Thymus (tissue), 11 donors: ENCODE measurements at regions not wholly inside any gene's neighbourhood (a gene's known extent, or its start where the extent isn't known, plus 50 kb on each side); places are given as distances from the start of the nearest gene placed in this dataset.

ENCODE experiments used
- DNase-seq, 9 donors: peaks; one replicate each; pipeline ENCODE4 v3.0.0-alpha.2; 2013; ENCODE audit warnings: low spot score in 9 of 9, low read depth in 6 of 9, missing footprints in 1 of 9
- H3K27ac ChIP-seq, 2 donors: one replicate each; pipeline ENCODE4 v1.5.1; 2013; ENCODE audit warnings: control low read depth in 1 of 2, low read depth in 1 of 2, low read length in 1 of 2, mild to moderate bottlenecking in 1 of 2, moderate library complexity in 1 of 2
- H3K27me3 ChIP-seq, 2 donors: one replicate each; pipeline ENCODE4 v1.5.1; 2013; ENCODE audit warnings: low read length in 1 of 2; ENCODE audit not compliant: control insufficient read depth in 2 of 2, insufficient read depth in 1 of 2
- H3K36me3 ChIP-seq, 2 donors: one replicate each; pipeline ENCODE4 v1.5.1; 2013; ENCODE audit warnings: low read length in 1 of 2, mild to moderate bottlenecking in 1 of 2, moderate library complexity in 1 of 2; ENCODE audit not compliant: control insufficient read depth in 2 of 2, insufficient read depth in 2 of 2
- H3K4me1 ChIP-seq, 2 donors: one replicate each; pipeline ENCODE4 v1.5.1; 2013; ENCODE audit warnings: low read length in 2 of 2; ENCODE audit not compliant: control insufficient read depth in 2 of 2, insufficient read depth in 2 of 2
- H3K4me3 ChIP-seq, 2 donors: one replicate each; pipeline ENCODE4 v1.5.1; 2013; ENCODE audit warnings: low read length in 2 of 2, control low read depth in 1 of 2, mild to moderate bottlenecking in 1 of 2
- H3K9me3 ChIP-seq, 2 donors: one replicate each; pipeline ENCODE4 v1.5.1; 2013; ENCODE audit warnings: low read length in 1 of 2, mild to moderate bottlenecking in 1 of 2; ENCODE audit not compliant: control insufficient read depth in 2 of 2, insufficient read depth in 1 of 2
- WGBS: extraction: QIAGEN DNeasy Blood & Tissue Kit; methylation state at CpG from one replicate; pipeline ENCODE4 v1.1.7; 2013; 5-methylcytosine and 5-hydroxymethylcytosine counted together
- donor health status: healthy.

GRCh38 chr5:4720831-4721230 is 419.3 kb upstream of the ADAMTS16 start:
- no peak for DNase-seq
- Histone ChIP-seq H3K4me1 (no peaks in the 10 kb centered on the region), H3K27ac (no peak overlapping the region), H3K9me3 (no peaks in the 10 kb centered on the region), H3K36me3 (no peaks in the 10 kb centered on the region), H3K27me3 (no peaks in the 10 kb centered on the region), H3K4me3 (no peak overlapping the region)
- WGBS: 84% methylated on average over 6 of the region's 6 CpGs

- 84% methylated on average over 2 of the region's 2 CpGs for WGBS
- Histone ChIP-seq H3K36me3 (no peaks in the 10 kb centered on the region), H3K9me3 (no peaks in the 10 kb centered on the region), H3K4me1 (no peaks in the 10 kb centered on the region), H3K27me3 (no peaks in the 10 kb centered on the region), H3K4me3 (no peak overlapping the region), H3K27ac (no peak overlapping the region)
- DNase-seq: no peak
These were observed 417.2 kb upstream of the ADAMTS16 start for GRCh38 chr5:4722886-4723285.

GRCh38 chr5:4725594-4725993 is 414.5 kb upstream of the ADAMTS16 start:
- H3K27me3 ChIP-seq: no peaks in the 10 kb centered on the region
- H3K27ac ChIP-seq: no peak overlapping the region
- no peak for DNase-seq
- no peak overlapping the region for H3K4me3 ChIP-seq
- no peaks in the 10 kb centered on the region for H3K36me3 ChIP-seq
- 90% methylated on average over 4 of the region's 4 CpGs for WGBS
- no peaks in the 10 kb centered on the region for H3K9me3 ChIP-seq
- H3K4me1 ChIP-seq: no peaks in the 10 kb centered on the region

- 90% methylated on average over 5 of the region's 5 CpGs for WGBS
- DNase-seq: no peak
- H3K36me3 ChIP-seq: no peaks in the 10 kb centered on the region
These were observed 409.9 kb upstream of the ADAMTS16 start for GRCh38 chr5:4730279-4730678.

GRCh38 chr5:4734348-4734747 is 405.8 kb upstream of the ADAMTS16 start:
- Histone ChIP-seq H3K27ac (no peak overlapping the region), H3K9me3 (no peaks in the 10 kb centered on the region), H3K36me3 (no peaks in the 10 kb centered on the region), H3K27me3 (no peaks in the 10 kb centered on the region), H3K4me1 (no peaks in the 10 kb centered on the region), H3K4me3 (no peak overlapping the region)
- no peak for DNase-seq
- WGBS: 76% methylated on average over 2 of the region's 2 CpGs

More at GRCh38 chr5:4730279-4730678, 409.9 kb upstream of the ADAMTS16 start:
- H3K4me1 ChIP-seq: no peaks in the 10 kb centered on the region
- no peak overlapping the region for H3K27ac ChIP-seq
- H3K4me3 ChIP-seq: no peak overlapping the region
- H3K9me3 ChIP-seq: no peaks in the 10 kb centered on the region
- no peaks in the 10 kb centered on the region for H3K27me3 ChIP-seq

GRCh38 chr5:4735261-4735660 is 404.9 kb upstream of the ADAMTS16 start:
- H3K4me3 ChIP-seq: no peak overlapping the region
- no peak for DNase-seq
- no peaks in the 10 kb centered on the region for H3K27me3 ChIP-seq
- no peaks in the 10 kb centered on the region for H3K36me3 ChIP-seq
- WGBS: 88% methylated on average over 3 of the region's 3 CpGs
- no peaks in the 10 kb centered on the region for H3K4me1 ChIP-seq
- no peaks in the 10 kb centered on the region for H3K9me3 ChIP-seq
- no peak overlapping the region for H3K27ac ChIP-seq

GRCh38 chr5:4737868-4738267 is 402.3 kb upstream of the ADAMTS16 start:
- Histone ChIP-seq H3K27me3 (no peaks in the 10 kb centered on the region), H3K4me1 (no peaks in the 10 kb centered on the region), H3K4me3 (no peak overlapping the region), H3K9me3 (no peaks in the 10 kb centered on the region), H3K27ac (no peak overlapping the region), H3K36me3 (no peaks in the 10 kb centered on the region)
- 71% methylated on average over 1 of the region's 1 CpG for WGBS
- DNase-seq: no peak

GRCh38 chr5:4738298-4738697 is 401.8 kb upstream of the ADAMTS16 start:
- H3K36me3 ChIP-seq: no peaks in the 10 kb centered on the region
- no peaks in the 10 kb centered on the region for H3K4me1 ChIP-seq
- H3K9me3 ChIP-seq: no peaks in the 10 kb centered on the region
- WGBS: 73% methylated on average over 2 of the region's 2 CpGs
- no peak for DNase-seq
- H3K4me3 ChIP-seq: no peak overlapping the region
- no peak overlapping the region for H3K27ac ChIP-seq
- no peaks in the 10 kb centered on the region for H3K27me3 ChIP-seq

GRCh38 chr5:4740156-4740555 is 400.0 kb upstream of the ADAMTS16 start:
- Histone ChIP-seq H3K27ac (no peak overlapping the region), H3K4me1 (no peaks in the 10 kb centered on the region), H3K4me3 (no peak overlapping the region), H3K36me3 (no peaks in the 10 kb centered on the region), H3K27me3 (no peaks in the 10 kb centered on the region), H3K9me3 (no peaks in the 10 kb centered on the region)
- no peak for DNase-seq
- WGBS: 85% methylated on average over 8 of the region's 8 CpGs

- DNase-seq: no peak
- no peaks in the 10 kb centered on the region for H3K9me3 ChIP-seq
- 53% methylated on average over 2 of the region's 2 CpGs for WGBS
These were observed 381.6 kb upstream of the ADAMTS16 start for GRCh38 chr5:4758550-4758949.

More at GRCh38 chr5:4758550-4758949, 381.6 kb upstream of the ADAMTS16 start:
- Histone ChIP-seq H3K4me1 (no peaks in the 10 kb centered on the region), H3K27me3 (no peaks in the 10 kb centered on the region), H3K27ac (no peak overlapping the region), H3K4me3 (no peak overlapping the region), H3K36me3 (no peaks in the 10 kb centered on the region)
